Activated CD4-positive, alpha-beta memory T cell treated with anti-CD3 and anti-CD28 coated beads for 36 hours (primary cell): ENCODE measurements at regions not wholly inside any gene's neighbourhood (a gene's known extent, or its start where the extent isn't known, plus 50 kb on each side); places are given as distances from the start of the nearest gene placed in this dataset.
"Not testable (repeated sequence)": the region's sequence is repeated elsewhere in the genome, so short reads cannot be mapped to it uniquely, and the experiment has no call there.

Source experiments
- CTCF ChIA-PET: fragments of 350-600 bp; sonication (Branson Sonifier 250); formaldehyde crosslinking; loops from one replicate; lab custom pipeline; 2021; ENCODE audit warnings: antibody characterized with exemption, inconsistent platforms; lab: Charles Lee
- POLR2A ChIA-PET: fragments of 350-600 bp; sonication (Branson Sonifier 250); formaldehyde crosslinking; loops from one replicate; lab custom pipeline; 2021; ENCODE audit warnings: antibody characterized with exemption; lab: Charles Lee
- DNase-seq: peaks from one replicate; pipeline ENCODE4 v3.0.0-alpha.2; 2020
- H3K27ac Mint-ChIP-seq: one replicate; pipeline ENCODE4 v1.8.0; 2021; ENCODE audit warnings: mixed read lengths
- H3K27me3 Mint-ChIP-seq: one replicate; pipeline ENCODE4 v1.8.0; 2021; ENCODE audit warnings: mixed read lengths
- H3K36me3 Mint-ChIP-seq: one replicate; pipeline ENCODE4 v1.8.0; 2021; ENCODE audit warnings: mixed read lengths
- H3K4me1 Mint-ChIP-seq: one replicate; pipeline ENCODE4 v1.8.0; 2021; ENCODE audit warnings: low read depth, mixed read lengths
- H3K4me3 Mint-ChIP-seq: one replicate; pipeline ENCODE4 v1.8.0; 2021; ENCODE audit warnings: mild to moderate bottlenecking, mixed read lengths
- H3K9me3 Mint-ChIP-seq: one replicate; pipeline ENCODE4 v1.8.0; 2021; ENCODE audit warnings: mixed read lengths
- intact Hi-C: fragments of 100-400 bp; cut with micrococcal nuclease; formaldehyde crosslinking; loops from one replicate; pipeline ENCODE4 v1.15.1; 2023

- Mint-ChIP-seq H3K36me3 (no peaks in the 10 kb centered on the region), H3K27ac (no peak overlapping the region), H3K4me1 (no peaks in the 10 kb centered on the region), H3K27me3 (peaks cover 11% of the 10 kb centered on the region), H3K9me3 (no peaks in the 10 kb centered on the region), H3K4me3 (no peak overlapping the region)
- ChIA-PET CTCF (no interaction called here), POLR2A (no interaction called here)
- intact Hi-C loops: no loop called here
- DNase-seq: no peak
Observed at GRCh38 chr7:113030489-113030888, 56.1 kb downstream of the GPR85 start.

GRCh38 chr7:113026941-113027340 lies 59.7 kb downstream of the GPR85 start:
- Mint-ChIP-seq H3K4me1 (no peaks in the 10 kb centered on the region), H3K9me3 (peaks cover 6% of the 10 kb centered on the region), H3K27me3 (peaks cover under 1% of the 10 kb centered on the region), H3K27ac (no peak overlapping the region), H3K36me3 (no peaks in the 10 kb centered on the region), H3K4me3 (no peak overlapping the region)
- DNase-seq: no peak
- ChIA-PET POLR2A (no interaction called here), CTCF (no interaction called here)
- intact Hi-C loops: no loop called here

DNA sequence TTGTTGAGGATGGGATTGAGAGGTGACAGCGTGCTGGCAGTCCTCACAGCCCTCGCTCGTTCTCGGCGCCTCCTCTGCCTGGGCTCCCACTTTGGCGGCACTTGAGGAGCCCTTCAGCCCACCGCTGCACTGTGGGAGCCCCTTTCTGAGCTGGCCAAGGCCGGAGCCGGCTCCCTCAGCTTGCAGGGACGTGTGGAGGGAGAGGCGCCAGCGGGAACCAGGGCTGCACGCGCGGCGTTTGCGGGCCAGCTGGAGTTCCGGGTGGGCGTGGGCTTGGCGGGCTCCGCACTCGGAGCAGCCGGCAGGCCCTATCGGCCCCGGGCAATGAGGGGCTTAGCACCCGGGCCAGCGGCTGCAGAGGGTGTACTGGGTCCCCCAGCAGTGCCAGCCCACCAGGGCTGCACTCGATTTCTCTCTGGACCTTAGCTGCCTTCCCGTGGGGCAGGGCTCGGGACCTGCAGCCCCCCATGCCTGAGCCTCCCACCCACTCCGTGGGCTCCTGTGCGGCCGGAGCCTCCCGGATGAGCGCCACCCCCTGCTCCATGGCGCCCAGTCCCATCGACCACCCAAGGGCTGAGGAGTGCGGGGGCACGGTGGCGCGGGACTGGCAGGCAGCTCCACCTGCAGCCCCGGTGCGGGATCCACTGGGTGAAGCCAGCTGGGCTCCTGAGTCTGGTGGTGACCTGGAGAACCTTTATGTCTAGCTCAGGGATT lies 69.3 kb downstream of the GPR85 start:
- H3K27me3 Mint-ChIP-seq, H3K36me3 Mint-ChIP-seq, CTCF ChIA-PET, H3K4me3 Mint-ChIP-seq, POLR2A ChIA-PET, H3K27ac Mint-ChIP-seq, H3K4me1 Mint-ChIP-seq, DNase-seq: not testable (repeated sequence)
- peaks cover 13% of the 10 kb centered on the region for H3K9me3 Mint-ChIP-seq
- intact Hi-C loops: loop anchor here (10.0 kb wide), 1 partner anchor 408 kb away; no protein-coding TSS in a partner anchor

- ChIA-PET CTCF (no interaction called here), POLR2A (no interaction called here)
- Mint-ChIP-seq H3K36me3 (peaks cover 2% of the 10 kb centered on the region), H3K4me1 (no peaks in the 10 kb centered on the region), H3K9me3 (peaks cover 11% of the 10 kb centered on the region), H3K4me3 (no peak overlapping the region), H3K27me3 (no peaks in the 10 kb centered on the region), H3K27ac (no peak overlapping the region)
- intact Hi-C loops: loop anchor here (10.0 kb wide), 1 partner anchor 410 kb away; no protein-coding TSS in a partner anchor
- DNase-seq: no peak
Observed at GRCh38 chr7:113015034-113015645, 71.5 kb downstream of the GPR85 start.

DNA sequence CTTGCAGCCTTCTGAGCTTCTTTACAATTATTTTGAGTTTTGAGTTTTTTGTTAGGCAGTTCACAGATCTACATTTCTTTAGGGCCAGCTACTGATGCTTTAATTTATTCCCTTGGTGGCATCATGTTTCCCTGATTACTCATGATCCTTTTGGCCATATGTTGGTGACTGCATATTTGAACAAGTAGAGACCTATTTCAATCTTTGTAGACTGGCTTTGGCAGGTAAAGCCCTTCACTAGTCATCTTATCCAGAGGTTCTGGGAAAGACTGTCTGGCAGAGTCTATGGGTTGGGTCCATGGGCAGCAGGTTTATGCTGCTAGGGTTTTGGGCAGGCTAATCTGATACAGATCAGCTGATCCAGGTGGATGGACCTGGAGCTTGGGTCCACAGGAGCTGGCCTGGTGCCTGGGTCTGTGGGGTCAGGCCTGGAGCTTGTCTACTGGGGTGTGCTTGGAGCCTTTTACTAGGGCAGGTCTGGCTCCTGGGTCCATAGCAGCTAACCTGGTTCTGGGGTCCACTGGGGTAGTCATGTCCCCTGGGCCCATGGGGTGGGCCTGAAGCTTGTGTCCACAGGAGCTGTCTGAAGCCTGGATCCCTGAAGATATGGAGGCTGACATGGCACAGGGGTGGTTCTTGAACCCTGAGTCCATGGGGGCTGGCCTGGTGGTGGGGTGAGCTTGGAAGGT lies 72.7 kb downstream of the GPR85 start:
- no peak overlapping the region for H3K4me3 Mint-ChIP-seq
- H3K27me3 Mint-ChIP-seq: no peaks in the 10 kb centered on the region
- POLR2A ChIA-PET: no interaction called here
- intact Hi-C loops: loop anchor here (10.0 kb wide), 1 partner anchor 411 kb away; no protein-coding TSS in a partner anchor
- DNase-seq: no peak
- H3K36me3 Mint-ChIP-seq: peaks cover 2% of the 10 kb centered on the region
- H3K4me1 Mint-ChIP-seq: no peaks in the 10 kb centered on the region
- CTCF ChIA-PET: no interaction called here
- H3K9me3 Mint-ChIP-seq: peaks cover 11% of the 10 kb centered on the region
- H3K27ac Mint-ChIP-seq: no peak overlapping the region

DNA sequence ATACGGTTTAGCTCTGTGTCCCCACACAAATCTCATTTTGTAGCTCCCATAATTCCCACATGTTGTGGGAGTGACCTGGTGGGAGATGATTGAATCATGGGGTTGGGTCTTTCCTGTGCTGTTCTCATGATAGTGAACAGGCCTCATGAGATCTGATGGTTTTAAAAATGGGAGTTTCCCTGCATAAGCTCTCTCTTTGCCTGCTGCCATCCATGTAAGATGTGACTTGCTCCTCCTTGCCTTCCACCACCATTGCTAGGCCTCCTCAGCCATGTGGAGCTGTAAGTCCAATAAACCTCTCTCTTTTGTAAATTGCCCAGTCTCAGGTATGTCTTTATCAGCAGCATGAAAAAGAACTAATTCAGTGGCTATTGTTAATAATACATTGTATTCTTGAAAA lies 73.8 kb downstream of the GPR85 start:
- CTCF ChIA-PET, H3K27ac Mint-ChIP-seq, POLR2A ChIA-PET, H3K36me3 Mint-ChIP-seq, DNase-seq, H3K27me3 Mint-ChIP-seq, H3K4me1 Mint-ChIP-seq, H3K4me3 Mint-ChIP-seq: not testable (repeated sequence)
- intact Hi-C loops: loop anchor here (10.0 kb wide), 1 partner anchor 412 kb away; no protein-coding TSS in a partner anchor
- peaks cover 11% of the 10 kb centered on the region for H3K9me3 Mint-ChIP-seq

GRCh38 chr7:113010377-113010776 lies 76.2 kb downstream of the GPR85 start:
- intact Hi-C loops: loop anchor here (10.0 kb wide), 1 partner anchor 414 kb away; no protein-coding TSS in a partner anchor
- Mint-ChIP-seq H3K27ac (no peak overlapping the region), H3K4me3 (no peak overlapping the region), H3K27me3 (no peaks in the 10 kb centered on the region), H3K36me3 (peaks cover 2% of the 10 kb centered on the region), H3K9me3 (peaks cover 13% of the 10 kb centered on the region), H3K4me1 (no peaks in the 10 kb centered on the region)
- no peak for DNase-seq
- CTCF ChIA-PET: no interaction called here
- POLR2A ChIA-PET: no interaction called here

DNA sequence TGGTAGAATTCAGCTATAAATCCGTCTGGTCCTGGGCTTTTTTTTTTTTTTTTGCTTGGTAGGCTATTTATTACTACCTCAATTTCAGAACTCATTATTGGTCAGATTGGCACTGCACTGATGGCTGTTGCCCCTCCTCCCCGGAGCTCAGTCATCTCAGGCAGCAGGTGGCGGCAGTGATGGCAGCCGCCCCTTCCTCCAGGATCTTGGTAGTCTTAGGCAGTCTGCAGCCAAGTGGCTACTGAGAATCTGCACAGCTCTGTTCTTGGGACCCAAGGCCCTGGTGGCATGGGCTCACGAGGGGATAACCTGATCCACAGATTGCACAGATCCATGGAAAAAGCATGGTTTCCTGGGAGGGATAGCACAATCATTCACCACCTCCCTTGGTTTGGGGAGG lies 77.9 kb downstream of the GPR85 start:
- Mint-ChIP-seq H3K27ac (no peak overlapping the region), H3K27me3 (no peaks in the 10 kb centered on the region), H3K9me3 (peaks cover 13% of the 10 kb centered on the region), H3K36me3 (peaks cover 2% of the 10 kb centered on the region), H3K4me1 (peaks cover 4% of the 10 kb centered on the region), H3K4me3 (no peak overlapping the region)
- POLR2A ChIA-PET: no interaction called here
- CTCF ChIA-PET: no interaction called here
- DNase-seq: no peak
- intact Hi-C loops: no loop called here

DNA sequence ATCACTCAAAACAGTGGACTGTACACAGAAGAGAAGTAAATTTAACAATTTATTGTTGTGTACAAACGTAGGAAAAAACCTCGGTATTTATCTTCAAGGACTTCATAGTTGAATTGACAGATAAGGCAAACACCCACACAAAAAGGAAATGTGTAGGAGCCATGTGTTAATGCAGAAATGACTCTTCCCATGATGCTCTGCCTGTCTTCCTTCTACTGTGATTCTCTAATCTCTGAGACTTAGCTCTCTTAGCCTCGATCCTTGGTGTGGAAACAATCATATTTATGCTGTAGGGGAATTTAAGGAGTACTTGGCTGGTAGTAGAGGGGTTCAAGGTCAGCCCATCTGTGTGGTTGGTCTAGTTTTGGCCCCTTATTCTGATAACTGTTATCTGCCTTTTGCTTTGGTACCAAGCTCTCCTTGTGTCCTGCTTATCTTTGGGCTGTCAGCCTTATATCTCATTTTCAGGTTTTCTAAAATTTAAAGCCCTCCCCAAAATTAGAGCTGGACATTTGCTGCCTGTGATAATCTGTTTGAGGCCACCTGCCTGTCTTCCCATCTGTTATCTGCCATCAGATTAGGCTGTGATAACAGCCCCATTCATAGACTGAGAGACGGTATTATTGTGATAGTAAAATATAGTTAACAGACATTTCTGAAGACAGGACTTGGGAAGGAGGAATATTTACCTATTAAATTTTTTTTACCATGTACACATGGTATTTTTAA lies 81.7 kb downstream of the GPR85 start:
- no peaks in the 10 kb centered on the region for H3K36me3 Mint-ChIP-seq
- peaks cover 2% of the 10 kb centered on the region for H3K9me3 Mint-ChIP-seq
- intact Hi-C loops: no loop called here
- ChIA-PET CTCF (no interaction called here), POLR2A (interaction anchor here (0.6 kb wide), 1 partner anchor 1214 kb away, joined by 3 read pairs; no protein-coding TSS in a partner anchor)
- DNase-seq: no peak
- H3K27me3 Mint-ChIP-seq: no peaks in the 10 kb centered on the region
- H3K27ac Mint-ChIP-seq: no peak overlapping the region
- no peak overlapping the region for H3K4me3 Mint-ChIP-seq
- H3K4me1 Mint-ChIP-seq: peaks cover 4% of the 10 kb centered on the region

- no peaks in the 10 kb centered on the region for H3K9me3 Mint-ChIP-seq
- H3K27ac Mint-ChIP-seq: no peak overlapping the region
- no peak for DNase-seq
- no peaks in the 10 kb centered on the region for H3K36me3 Mint-ChIP-seq
- peaks cover 4% of the 10 kb centered on the region for H3K4me1 Mint-ChIP-seq
- CTCF ChIA-PET: no interaction called here
- intact Hi-C loops: no loop called here
- POLR2A ChIA-PET: no interaction called here
- H3K4me3 Mint-ChIP-seq: no peak overlapping the region
- peaks cover 4% of the 10 kb centered on the region for H3K27me3 Mint-ChIP-seq
Observed at GRCh38 chr7:113000316-113001020, 86.2 kb downstream of the GPR85 start.

DNA sequence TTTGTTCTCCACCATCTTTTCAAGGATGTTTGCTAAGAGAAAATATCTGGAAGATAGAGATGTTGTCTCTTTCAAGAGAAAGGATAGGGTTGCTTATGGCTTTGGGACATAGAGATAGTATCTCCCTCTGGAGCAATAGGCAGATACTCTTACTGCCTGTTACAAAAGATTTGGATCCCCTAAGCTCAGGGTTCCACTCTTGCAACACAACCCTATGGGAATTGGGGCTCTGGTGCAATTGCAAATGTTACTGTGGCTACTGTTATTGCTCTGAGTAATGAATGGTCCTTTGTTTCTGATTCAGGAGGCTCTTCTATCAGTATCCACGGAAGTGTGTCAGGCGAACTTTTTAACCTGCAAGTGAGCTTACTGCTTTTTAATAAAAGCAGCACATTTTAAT lies 88.8 kb downstream of the GPR85 start:
- no peak for DNase-seq
- intact Hi-C loops: no loop called here
- no peaks in the 10 kb centered on the region for H3K36me3 Mint-ChIP-seq
- CTCF ChIA-PET: no interaction called here
- POLR2A ChIA-PET: no interaction called here
- H3K27me3 Mint-ChIP-seq: peaks cover 5% of the 10 kb centered on the region
- no peak overlapping the region for H3K4me3 Mint-ChIP-seq
- no peaks in the 10 kb centered on the region for H3K9me3 Mint-ChIP-seq
- no peak overlapping the region for H3K27ac Mint-ChIP-seq
- H3K4me1 Mint-ChIP-seq: no peaks in the 10 kb centered on the region
